Caco-2 (cell line): ENCODE measurements at regions not wholly inside any gene's neighbourhood (a gene's known extent, or its start where the extent isn't known, plus 50 kb on each side); places are given as distances from the start of the nearest gene placed in this dataset.

ENCODE experiments used
- BruUV-seq: library from RNA; stranded (reverse); fragments of 400-500 nt; replicated peaks from 2 replicates; lab custom pipeline; 2021; lab: Mats Ljungman, UMichigan
- CTCF ChIA-PET: fragments of 300-600 bp; sonication (Branson Sonifier 250); formaldehyde crosslinking; loops from one replicate; lab custom pipeline; 2022; ENCODE audit warnings: antibody characterized with exemption; lab: Charles Lee
- POLR2A ChIA-PET: fragments of 300-600 bp; sonication (Branson Sonifier 250); formaldehyde crosslinking; loops from one replicate; lab custom pipeline; 2022; ENCODE audit warnings: antibody characterized with exemption; lab: Charles Lee
- DNase-seq, 2 experiments: peaks; one replicate each; pipeline versions ENCODE4 v3.0.0 to v3.0.0-alpha.2; 2020 to 2022
- H3K27me3 ChIP-seq: replicated peaks from 2 replicates; pipeline ENCODE4 v1.6.0; 2011; ENCODE audit warnings: low read length; ENCODE audit not compliant: control insufficient read depth, insufficient read depth
- H3K36me3 ChIP-seq: 2 replicates; pipeline ENCODE4 v1.5.1; 2011; ENCODE audit warnings: low read length; ENCODE audit not compliant: control insufficient read depth, insufficient read depth
- H3K4me1 ChIP-seq: fragments of 250-450 bp; sonication (Bioruptor Pico); 2 replicates; pipeline ENCODE4 v1.5.1; 2020; ENCODE audit warnings: mild to moderate bottlenecking
- H3K4me3 ChIP-seq: 2 replicates; pipeline ENCODE4 v1.5.1; 2011; ENCODE audit warnings: low read depth, mild to moderate bottlenecking, control low read depth, low read length
- H3K9me3 ChIP-seq: fragments of 250-450 bp; sonication (Bioruptor Pico); 2 replicates; pipeline ENCODE4 v1.5.1; 2020; ENCODE audit warnings: mild to moderate bottlenecking, moderate library complexity
- H3K27ac Mint-ChIP-seq: one replicate; pipeline ENCODE4 v1.8.0; 2022; ENCODE audit warnings: mixed read lengths; ENCODE audit not compliant: unreplicated experiment
- H3K27me3 Mint-ChIP-seq: one replicate; pipeline ENCODE4 v1.8.0; 2022; ENCODE audit warnings: mixed read lengths; ENCODE audit not compliant: insufficient read depth, unreplicated experiment
- H3K36me3 Mint-ChIP-seq: one replicate; pipeline ENCODE4 v1.8.0; 2022; ENCODE audit warnings: mild to moderate bottlenecking, mixed read lengths; ENCODE audit not compliant: insufficient read depth, unreplicated experiment
- H3K4me1 Mint-ChIP-seq: one replicate; pipeline ENCODE4 v1.8.0; 2022; ENCODE audit warnings: low read depth, mixed read lengths; ENCODE audit not compliant: unreplicated experiment
- H3K4me3 Mint-ChIP-seq: one replicate; pipeline ENCODE4 v1.8.0; 2022; ENCODE audit warnings: mild to moderate bottlenecking, moderate library complexity, mixed read lengths; ENCODE audit not compliant: unreplicated experiment
- H3K9me3 Mint-ChIP-seq: one replicate; pipeline ENCODE4 v1.8.0; 2022; ENCODE audit warnings: mixed read lengths; ENCODE audit not compliant: unreplicated experiment
- CTCF ChIP-seq, 2 experiments: fragments of 200-600 bp in 1 of 2; IDR thresholded peaks; 1 replicate in 1 of 2; 2 replicates in 1 of 2; pipeline versions ENCODE4 v1.5.1 to v1.8.0; 2011 to 2022; ENCODE audit warnings: antibody characterized with exemption in 1 of 2, control low read depth in 1 of 2, inconsistent platforms in 1 of 2, low read depth in 1 of 2, low read length in 1 of 2, mild to moderate bottlenecking in 1 of 2, moderate library complexity in 1 of 2; ENCODE audit not compliant: insufficient read depth in 1 of 2, severe bottlenecking in 1 of 2, unreplicated experiment in 1 of 2
- intact Hi-C: fragments of 100-400 bp; cut with micrococcal nuclease; formaldehyde crosslinking; loops from one replicate; pipeline ENCODE4 v1.10.0; 2022; ENCODE audit not compliant: unreplicated experiment

- Mint-ChIP-seq H3K27ac (no peak overlapping the region), H3K27me3 (no peaks in the 10 kb centered on the region), H3K9me3 (no peaks in the 10 kb centered on the region), H3K36me3 (no peaks in the 10 kb centered on the region), H3K4me1 (no peaks in the 10 kb centered on the region), H3K4me3 (no peak overlapping the region)
- no peak for TF ChIP-seq CTCF (IDR thresholded peaks at IDR 0.05; ENCODE audit: insufficient read depth in 1 of 2, low read depth in 1 of 2, low read length in 1 of 2, severe bottlenecking in 1 of 2, unreplicated experiment in 1 of 2)
- Histone ChIP-seq H3K9me3 (no peaks in the 10 kb centered on the region), H3K36me3 (no peaks in the 10 kb centered on the region), H3K27me3 (no peaks in the 10 kb centered on the region), H3K4me1 (no peaks in the 10 kb centered on the region), H3K4me3 (no peak overlapping the region)
- ChIA-PET CTCF (no interaction called here), POLR2A (no interaction called here)
- DNase-seq, result no peak
- no TSS peak for BruUV-seq
- intact Hi-C loops, result no loop called here
Observed at GRCh38 chr13:82245860-82246259, 1636.4 kb downstream of the SLITRK1 start.

GRCh38 chr13:82224806-82225205 lies 1657.5 kb downstream of the SLITRK1 start:
- H3K4me1 Mint-ChIP-seq, result no peaks in the 10 kb centered on the region
- Histone ChIP-seq H3K4me1 (no peaks in the 10 kb centered on the region), H3K27me3 (no peaks in the 10 kb centered on the region), H3K9me3 (no peaks in the 10 kb centered on the region; the same call in 1 of the 2 replicates), H3K4me3 (no peak overlapping the region), H3K36me3 (no peaks in the 10 kb centered on the region)
- TF ChIP-seq CTCF (IDR thresholded peaks at IDR 0.05; ENCODE audit: insufficient read depth in 1 of 2, low read depth in 1 of 2, low read length in 1 of 2, severe bottlenecking in 1 of 2, unreplicated experiment in 1 of 2), result no peak
- intact Hi-C loops, result no loop called here
- H3K9me3 Mint-ChIP-seq, result no peaks in the 10 kb centered on the region
- DNase-seq, result no peak
- ChIA-PET CTCF (no interaction called here), POLR2A (no interaction called here)
- H3K36me3 Mint-ChIP-seq, result no peaks in the 10 kb centered on the region
- no peak overlapping the region for H3K4me3 Mint-ChIP-seq
- H3K27me3 Mint-ChIP-seq, result no peaks in the 10 kb centered on the region
- no peak overlapping the region for H3K27ac Mint-ChIP-seq
- BruUV-seq, result no TSS peak

GRCh38 chr13:82221621-82222020 lies 1660.7 kb downstream of the SLITRK1 start:
- no peak for TF ChIP-seq CTCF (IDR thresholded peaks at IDR 0.05; ENCODE audit: insufficient read depth in 1 of 2, low read depth in 1 of 2, low read length in 1 of 2, severe bottlenecking in 1 of 2, unreplicated experiment in 1 of 2)
- Mint-ChIP-seq H3K27ac (no peak overlapping the region), H3K4me1 (no peaks in the 10 kb centered on the region), H3K27me3 (no peaks in the 10 kb centered on the region), H3K9me3 (no peaks in the 10 kb centered on the region), H3K4me3 (no peak overlapping the region), H3K36me3 (no peaks in the 10 kb centered on the region)
- H3K4me3 ChIP-seq, result no peak overlapping the region
- H3K9me3 ChIP-seq, result no peaks in the 10 kb centered on the region
- no peaks in the 10 kb centered on the region for H3K27me3 ChIP-seq
- no peaks in the 10 kb centered on the region for H3K4me1 ChIP-seq
- BruUV-seq, result no TSS peak
- CTCF ChIA-PET, result no interaction called here
- no peak for DNase-seq
- no peaks in the 10 kb centered on the region for H3K36me3 ChIP-seq
- intact Hi-C loops, result no loop called here
- POLR2A ChIA-PET, result no interaction called here
